Esophagus squamous epithelium (tissue), 4 donors: ENCODE measurements at regions not wholly inside any gene's neighbourhood (a gene's known extent, or its start where the extent isn't known, plus 50 kb on each side); places are given as distances from the start of the nearest gene placed in this dataset.

Source experiments
- CTCF ChIP-seq, 6 experiments: fragments of 450-650 bp in 4 of 6; fragments of 200-600 bp in 2 of 6; sonication (generic) in 2 of 6; IDR thresholded peaks; one replicate each; pipeline ENCODE4 v1.5.1; 2016 to 2019; ENCODE audit warnings: antibody characterized with exemption in 6 of 6, mild to moderate bottlenecking in 4 of 6, moderate library complexity in 4 of 6
- POLR2A ChIP-seq, 4 donors: fragments of 450-650 bp; IDR thresholded peaks; one replicate each; pipeline ENCODE4 v1.6.1; 2017; ENCODE audit warnings: antibody characterized with exemption in 4 of 4, mild to moderate bottlenecking in 4 of 4, moderate library complexity in 3 of 4

GRCh38 chr13:59133903-59134302, 1029.8 kb downstream of the DIAPH3 start:
- TF ChIP-seq CTCF (IDR thresholded peaks at IDR 0.05): no peak
- TF ChIP-seq POLR2A (IDR thresholded peaks at IDR 0.05): no peak
